SK-N-MC (cell line): ENCODE measurements at regions not wholly inside any gene's neighbourhood (a gene's known extent, or its start where the extent isn't known, plus 50 kb on each side); places are given as distances from the start of the nearest gene placed in this dataset.

Experiments
- EZH2 ChIP-seq: fragments of 200-600 bp; sonication (generic); IDR thresholded peaks from one replicate; pipeline ENCODE4 v1.6.1; 2017; ENCODE audit warnings: antibody characterized with exemption
- FOXP2 ChIP-seq: optimal IDR thresholded peaks from 2 replicates; pipeline ENCODE3; 2011; ENCODE audit warnings: mild to moderate bottlenecking, moderate library complexity; ENCODE audit not compliant: insufficient read depth; ENCODE audit errors: extremely low read length, control extremely low read depth
- POLR2AphosphoS5 ChIP-seq: IDR thresholded peaks from 2 replicates; pipeline ENCODE4 v1.6.1; 2012; ENCODE audit warnings: mild to moderate bottlenecking, low read depth, low read length, borderline replicate concordance

- TF ChIP-seq EZH2 = no peak
- TF ChIP-seq POLR2AphosphoS5 = no peak
- no peak for TF ChIP-seq FOXP2
Observed at GRCh38 chr15:92719021-92719420, 63.4 kb upstream of the FAM174B start.
